GOT3 (cell line): ENCODE measurements at regions not wholly inside any gene's neighbourhood (a gene's known extent, or its start where the extent isn't known, plus 50 kb on each side); places are given as distances from the start of the nearest gene placed in this dataset.
"Not testable (repeated sequence)": the region's sequence is repeated elsewhere in the genome, so short reads cannot be mapped to it uniquely, and the experiment has no call there.

Experiments
- DNase-seq: peaks from one replicate; lab custom pipeline; 2025; ENCODE audit warnings: mixed read lengths; lab: John Stamatoyannopoulos, UW

DNA sequence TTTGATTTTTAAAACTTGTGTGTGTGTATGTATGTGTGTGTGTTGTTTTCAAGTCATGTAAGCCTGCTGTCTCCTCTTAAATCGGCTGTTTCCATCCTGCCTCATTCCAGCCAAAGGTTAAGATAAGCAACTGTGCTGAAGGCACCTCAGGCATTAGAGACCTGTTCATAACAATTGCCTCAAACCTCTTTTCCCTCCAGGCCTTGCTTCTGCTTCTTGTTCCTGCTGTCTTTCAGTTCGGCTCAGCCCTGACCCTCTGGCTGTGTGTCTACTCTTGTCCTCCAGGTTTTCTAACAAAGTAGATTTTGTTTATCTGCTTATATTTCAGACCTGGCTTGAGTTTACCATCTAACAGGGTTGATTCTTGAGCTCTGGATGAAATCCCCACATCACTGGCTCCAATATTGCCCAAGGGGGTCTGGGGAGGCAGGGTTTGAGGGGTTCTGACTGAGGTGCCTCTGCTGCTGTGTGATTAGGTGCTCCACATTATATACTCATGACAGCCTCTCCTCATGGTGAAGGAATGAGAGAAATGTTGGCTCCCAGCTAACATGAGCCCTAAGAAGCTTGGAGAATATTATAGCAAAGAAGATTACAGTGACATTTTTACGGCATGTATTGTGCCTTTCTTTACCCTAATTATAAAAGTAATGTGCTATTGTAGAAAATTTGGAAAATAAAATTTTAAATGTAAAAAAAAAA is 229.7 kb upstream of the PIK3R1 start:
- DNase-seq = no peak

- DNase-seq = no peak
Measured at GRCh38 chr5:67984546-67984945, 231.0 kb upstream of the PIK3R1 start.

DNA sequence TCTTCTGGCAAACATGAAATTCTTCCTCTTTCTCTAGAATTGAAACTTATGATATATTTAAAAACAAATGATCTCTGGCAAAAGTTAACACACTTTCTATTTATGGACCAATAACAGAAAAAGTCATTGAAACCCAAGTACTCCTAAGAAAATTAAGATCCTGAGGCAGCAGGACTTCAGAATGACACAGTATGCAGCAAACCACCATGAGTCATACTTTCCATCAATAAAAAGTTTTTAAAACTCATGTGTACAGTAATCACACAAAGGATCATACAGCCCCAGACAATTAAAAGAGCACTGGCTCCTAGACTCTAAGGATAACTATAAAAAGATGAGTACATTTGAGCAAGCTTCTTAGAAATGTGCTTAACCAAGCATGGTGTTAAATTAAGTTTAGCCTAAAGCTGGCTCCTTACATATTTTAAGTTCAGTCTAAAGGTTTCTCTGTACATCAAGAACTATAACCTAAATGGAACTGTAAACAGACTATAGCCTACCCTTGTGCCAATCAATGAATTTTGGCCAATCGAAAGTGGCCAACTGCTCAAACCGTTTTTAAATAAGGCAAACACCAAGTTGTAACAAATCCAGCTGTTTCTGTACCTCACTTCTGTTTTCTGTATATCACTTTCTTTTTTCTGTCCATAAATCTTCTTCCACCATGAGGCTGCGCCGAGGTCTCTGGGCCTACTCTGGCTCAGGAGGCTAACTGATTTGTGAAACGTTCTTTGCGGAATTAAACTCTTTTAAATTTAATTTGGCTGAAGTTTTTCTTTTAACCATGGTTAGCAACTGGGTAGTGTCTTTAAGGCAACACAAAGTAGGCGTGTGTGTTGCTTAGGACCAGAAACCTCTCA is 232.1 kb upstream of the PIK3R1 start:
- DNase-seq = no peak

GRCh38 chr5:67982160-67982559 is 233.4 kb upstream of the PIK3R1 start:
- DNase-seq = not testable (repeated sequence)

DNA sequence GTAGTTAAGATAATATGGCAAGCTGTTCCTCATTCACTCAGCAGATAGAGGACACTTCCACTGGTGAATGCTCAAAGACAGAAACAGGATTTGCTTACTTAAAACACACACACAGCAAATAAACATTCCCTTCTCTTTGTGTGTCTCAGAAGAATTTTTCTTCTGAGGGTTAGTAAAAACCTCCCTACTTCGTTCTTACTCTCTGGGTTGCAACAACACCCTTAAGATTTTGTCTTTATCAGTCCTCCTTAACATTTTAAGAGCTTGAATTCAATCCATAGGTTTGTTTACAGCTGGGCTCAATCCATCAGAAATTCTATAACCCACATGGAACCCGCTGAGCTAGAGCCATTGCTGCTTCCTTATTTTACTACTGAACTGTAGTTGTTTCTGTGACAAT is 237.4 kb upstream of the PIK3R1 start:
- no peak for DNase-seq

GRCh38 chr5:67976891-67977601 is 238.5 kb upstream of the PIK3R1 start:
- no peak for DNase-seq

GRCh38 chr5:67976181-67976580 is 239.4 kb upstream of the PIK3R1 start:
- no peak for DNase-seq

- no peak for DNase-seq
Measured at GRCh38 chr5:67974471-67974870, 241.1 kb upstream of the PIK3R1 start.

DNA sequence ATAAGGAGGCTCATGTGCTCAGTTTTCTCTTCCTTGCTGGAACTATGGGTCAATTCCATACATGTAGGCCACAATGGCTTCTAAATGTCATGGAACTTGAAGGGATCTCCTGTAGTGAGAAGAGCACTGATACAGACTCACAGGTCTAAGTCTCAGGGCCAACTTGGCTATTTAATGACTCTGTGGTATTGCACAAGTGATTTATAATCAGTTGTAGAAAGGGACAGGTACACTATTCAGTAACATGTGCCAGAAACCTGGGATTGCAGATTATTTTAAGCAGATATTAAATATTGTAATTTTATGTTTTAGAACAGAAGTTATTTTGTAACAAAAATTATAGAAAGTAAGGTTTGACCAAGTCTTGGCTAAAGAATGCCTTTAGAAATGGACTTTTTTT is 241.5 kb upstream of the PIK3R1 start:
- no peak for DNase-seq

DNA sequence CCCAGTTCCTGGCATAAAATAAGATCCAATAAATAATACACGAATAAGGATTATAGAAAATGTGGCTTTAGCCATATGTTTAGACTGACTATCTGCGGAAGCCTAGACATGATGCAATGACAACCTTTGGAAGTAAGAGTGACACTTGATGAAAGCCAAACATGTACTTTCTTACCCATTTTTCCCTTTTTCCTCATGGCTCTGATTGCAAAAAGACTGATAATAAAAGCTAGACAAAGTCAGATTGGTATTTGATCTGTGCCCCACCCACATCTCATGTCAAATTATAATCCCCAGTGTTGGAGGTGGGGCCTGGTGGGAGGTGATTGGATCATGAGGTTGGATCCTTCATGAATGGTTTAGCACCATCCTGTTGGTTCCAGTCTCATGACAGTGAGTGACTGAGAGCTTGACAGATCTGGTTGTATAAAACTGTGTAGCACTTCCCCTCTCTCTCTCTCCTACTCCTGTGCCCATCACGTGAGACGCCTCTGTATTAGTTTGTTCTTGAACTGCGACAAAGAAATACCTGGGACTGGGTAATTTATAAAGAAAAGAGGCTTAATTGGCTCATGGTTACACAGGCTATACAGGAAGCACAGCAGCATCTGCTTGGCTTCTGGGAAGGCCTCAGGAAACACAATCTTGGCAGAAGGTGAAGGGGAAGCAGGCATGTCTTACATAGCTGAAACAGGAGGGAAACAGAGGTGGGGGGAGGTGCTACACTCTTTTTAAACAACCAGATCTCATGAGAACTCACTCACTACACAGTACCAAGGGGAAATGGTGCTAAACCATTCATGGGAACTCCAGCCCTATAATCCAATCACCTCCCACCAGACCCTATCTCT is 243.4 kb upstream of the PIK3R1 start:
- DNase-seq = no peak

DNA sequence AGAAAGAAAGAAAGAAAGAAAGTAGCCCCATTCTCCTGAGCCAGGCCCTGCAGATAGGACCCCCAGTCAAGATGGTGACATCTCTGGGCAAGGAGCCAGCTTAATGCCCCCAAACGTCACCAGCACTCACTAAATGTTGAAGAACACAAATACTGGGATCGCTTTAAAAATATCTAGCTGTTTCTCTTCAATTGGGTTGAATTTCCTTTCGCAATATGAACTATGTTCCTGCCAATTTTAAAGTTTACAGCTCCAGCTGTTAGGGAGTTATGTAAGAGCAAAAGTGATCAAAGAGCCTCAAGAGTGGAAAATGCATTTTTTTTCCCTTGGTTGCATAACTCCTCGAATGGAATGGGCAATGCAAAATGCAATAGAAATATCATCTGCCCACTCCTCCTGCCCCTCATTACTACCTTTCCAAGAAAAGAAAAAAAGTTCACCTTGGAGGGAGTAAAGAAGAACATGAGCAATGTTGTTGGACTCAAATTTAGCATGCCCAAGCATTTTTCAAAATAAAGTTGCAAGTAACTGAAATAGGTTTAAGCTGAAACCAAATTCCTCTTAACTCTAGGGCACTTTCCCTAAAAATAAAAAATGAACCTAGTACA is 244.2 kb upstream of the PIK3R1 start:
- DNase-seq = no peak

DNA sequence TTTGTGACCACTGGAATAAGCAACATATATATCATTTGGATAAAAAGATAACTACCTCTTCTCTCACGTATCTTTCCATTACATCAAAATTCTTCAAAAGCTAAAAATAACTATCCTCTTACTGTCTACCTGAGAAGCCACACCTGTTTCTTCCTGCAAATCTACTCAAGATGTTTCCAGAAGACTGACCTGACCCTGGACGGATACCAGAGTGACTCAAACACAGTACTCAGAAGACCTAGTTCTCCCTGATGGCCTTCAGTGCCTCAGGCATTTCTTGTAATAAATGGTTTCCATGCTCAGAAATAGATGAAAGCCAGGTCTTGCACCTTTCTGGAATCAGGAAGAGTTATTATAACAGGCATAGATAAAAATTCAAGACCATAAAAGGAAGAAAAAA is 245.9 kb upstream of the PIK3R1 start:
- no peak for DNase-seq

GRCh38 chr5:67969176-67969575 is 246.4 kb upstream of the PIK3R1 start:
- DNase-seq = no peak

DNA sequence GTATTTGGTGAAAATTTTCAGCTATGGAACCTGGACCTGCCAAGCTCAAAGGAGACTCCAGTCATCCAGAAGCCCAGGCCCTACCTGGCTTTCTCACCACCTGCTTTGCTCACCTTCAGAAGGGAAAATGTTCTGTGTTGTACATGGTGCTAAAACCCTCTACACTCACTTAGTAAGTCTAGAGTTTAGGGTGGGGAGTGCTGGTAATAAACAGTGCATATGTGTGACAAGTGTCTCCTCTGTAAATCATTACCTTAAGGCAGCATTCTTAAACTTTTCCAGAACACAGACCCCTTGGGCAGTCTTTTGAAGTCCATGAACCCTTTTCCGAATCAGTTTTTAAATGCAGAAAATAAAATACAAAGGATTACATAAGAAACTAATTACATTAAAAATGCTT is 248.8 kb upstream of the PIK3R1 start:
- DNase-seq = no peak

GRCh38 chr5:67964619-67965018 is 250.9 kb upstream of the PIK3R1 start:
- DNase-seq = no peak

DNA sequence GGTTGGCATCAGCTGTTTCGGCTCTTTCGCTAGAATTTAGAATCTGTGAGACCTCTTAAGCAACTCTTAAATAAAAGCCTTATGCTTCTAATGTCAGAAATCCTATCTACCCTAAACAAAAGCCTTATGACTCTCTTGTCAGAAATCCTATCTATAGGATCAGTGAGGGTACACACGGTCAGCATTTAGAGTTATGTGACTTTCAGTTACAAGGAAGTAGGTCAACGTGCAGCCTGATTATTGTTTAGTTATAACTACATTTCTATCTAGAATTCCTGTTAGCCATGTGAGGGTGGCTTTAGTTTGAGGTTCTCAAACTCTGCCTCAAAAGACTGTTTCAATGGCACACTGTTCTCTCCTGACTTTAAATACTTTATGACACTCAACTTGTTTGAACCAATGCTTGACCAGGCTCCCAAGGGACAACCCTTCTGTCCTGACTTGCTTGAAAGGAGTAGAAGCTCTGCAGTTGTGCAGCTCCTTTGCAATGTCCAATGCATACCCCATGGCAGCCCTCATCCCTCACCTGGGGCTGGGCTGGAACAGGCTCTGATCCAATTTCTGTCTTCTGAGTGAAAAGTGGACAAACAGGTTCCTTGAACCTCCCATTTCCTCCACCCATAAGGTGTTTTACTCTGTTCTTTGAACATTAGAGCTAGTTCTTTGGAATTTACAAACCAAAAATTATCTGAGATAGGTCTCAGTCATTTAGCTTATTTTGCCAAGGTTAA is 251.6 kb upstream of the PIK3R1 start:
- no peak for DNase-seq

DNA sequence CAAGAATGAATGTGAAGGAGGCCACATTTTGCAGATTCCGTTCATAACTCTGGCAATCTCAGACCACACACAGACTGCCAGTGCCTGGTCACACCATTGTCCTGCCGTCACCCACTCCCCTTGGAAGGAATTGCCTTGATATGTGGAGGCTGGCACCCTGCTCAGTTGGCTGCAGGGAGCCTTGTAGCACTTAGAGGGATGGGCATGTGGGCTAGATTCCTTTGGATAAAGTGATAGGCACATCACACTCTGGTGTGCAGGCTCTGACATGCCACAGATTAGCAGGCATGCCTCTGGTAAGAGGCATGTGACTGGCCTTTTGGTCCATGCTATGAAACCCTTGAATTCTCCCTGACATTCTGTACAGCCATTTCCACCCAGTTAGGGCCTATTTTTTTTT is 254.6 kb upstream of the PIK3R1 start:
- no peak for DNase-seq

DNA sequence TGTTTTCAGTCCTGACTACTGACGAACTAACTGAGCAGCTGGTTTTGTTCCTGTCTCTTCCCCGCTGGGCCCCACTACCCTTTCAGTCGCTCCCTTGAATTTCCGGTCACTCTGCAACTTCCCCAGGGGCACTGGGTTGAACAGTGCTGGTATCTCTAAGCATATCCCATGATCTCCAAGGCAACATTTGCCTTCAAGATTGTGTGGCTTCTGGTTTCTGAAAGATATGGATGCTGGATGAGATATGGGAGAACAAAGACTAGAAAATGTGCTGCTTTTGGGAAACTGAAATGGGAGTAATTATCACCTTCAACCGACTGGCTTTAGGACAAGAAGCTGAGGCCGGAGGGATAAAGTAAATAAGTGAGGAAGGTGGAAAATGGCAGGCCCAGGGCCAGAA is 258.2 kb upstream of the PIK3R1 start:
- DNase-seq = no peak

GRCh38 chr5:67954351-67954750 is 261.2 kb upstream of the PIK3R1 start:
- no peak for DNase-seq

- no peak for DNase-seq
Measured at GRCh38 chr5:67942421-67942820, 273.1 kb upstream of the PIK3R1 start.
